SK-N-SH treated with all-trans-retinoic acid at 6 μM for 48 hours (cell line): ENCODE measurements at regions not wholly inside any gene's neighbourhood (a gene's known extent, or its start where the extent isn't known, plus 50 kb on each side); places are given as distances from the start of the nearest gene placed in this dataset.

Experiments
- ATAC-seq: fragments of 200-7000 bp; cut with Tn5 transposase; 3 replicates; pipeline ENCODE4 v1.9.1; 2020; ENCODE audit warnings: mild to moderate bottlenecking, moderate library complexity
- ARNTL ChIP-seq: fragments of 450-650 bp; formaldehyde crosslinking; IDR thresholded peaks from 2 replicates; pipeline ENCODE4 v1.5.0; 2020; ENCODE audit warnings: low read depth, mild to moderate bottlenecking, moderate library complexity, borderline replicate concordance
- BACH2 ChIP-seq: fragments of 250-450 bp; sonication (Bioruptor Pico); IDR thresholded peaks from 2 replicates; pipeline ENCODE4 v1.9.0; 2021; ENCODE audit warnings: mild to moderate bottlenecking, borderline replicate concordance
- CREB5 ChIP-seq: fragments of 250-450 bp; sonication (Bioruptor Pico); IDR thresholded peaks from 2 replicates; pipeline ENCODE4 v1.5.1; 2020; ENCODE audit warnings: low read depth, mild to moderate bottlenecking, moderate library complexity
- CSDC2 ChIP-seq: fragments of 250-450 bp; sonication (Bioruptor Pico); IDR thresholded peaks from 2 replicates; pipeline ENCODE4 v1.5.0; 2020; ENCODE audit warnings: mild to moderate bottlenecking, moderate library complexity
- CSRNP3 ChIP-seq: fragments of 250-450 bp; sonication (Bioruptor Pico); IDR thresholded peaks from 2 replicates; pipeline ENCODE4 v1.5.1; 2021; ENCODE audit warnings: mild to moderate bottlenecking, moderate library complexity
- ESRRG ChIP-seq: fragments of 250-450 bp; sonication (Bioruptor Pico); IDR thresholded peaks from 2 replicates; pipeline ENCODE4 v1.6.1; 2021; ENCODE audit warnings: mild to moderate bottlenecking
- GLIS3 ChIP-seq: fragments of 250-450 bp; sonication (Bioruptor Pico); IDR thresholded peaks from 2 replicates; pipeline ENCODE4 v1.5.0; 2020; ENCODE audit warnings: mild to moderate bottlenecking, moderate library complexity
- OSR1 ChIP-seq: fragments of 250-450 bp; sonication (Bioruptor Pico); IDR thresholded peaks from 2 replicates; pipeline ENCODE4 v1.8.0; 2022; ENCODE audit warnings: moderate library complexity, mild to moderate bottlenecking, inconsistent platforms
- PATZ1 ChIP-seq: fragments of 250-450 bp; sonication (Bioruptor Pico); IDR thresholded peaks from 2 replicates; pipeline ENCODE4 v1.8.0; 2020; ENCODE audit warnings: mild to moderate bottlenecking, moderate library complexity, borderline replicate concordance
- PPARA ChIP-seq: fragments of 250-450 bp; sonication (Bioruptor Pico); IDR thresholded peaks from 2 replicates; pipeline ENCODE4 v1.5.0; 2020; ENCODE audit warnings: mild to moderate bottlenecking, borderline replicate concordance
- RARB ChIP-seq: fragments of 250-450 bp; sonication (Bioruptor Pico); IDR thresholded peaks from 2 replicates; pipeline ENCODE4 v1.8.0; 2021; ENCODE audit warnings: mild to moderate bottlenecking, moderate library complexity
- SNAI2 ChIP-seq: fragments of 250-450 bp; sonication (Bioruptor Pico); IDR thresholded peaks from 2 replicates; pipeline ENCODE4 v1.5.0; 2020; ENCODE audit warnings: mild to moderate bottlenecking, moderate library complexity
- TCF4 ChIP-seq: fragments of 250-450 bp; sonication (Bioruptor Pico); IDR thresholded peaks from 2 replicates; pipeline ENCODE4 v1.8.0; 2021; ENCODE audit warnings: mild to moderate bottlenecking, moderate library complexity, borderline replicate concordance
- TOX ChIP-seq: fragments of 250-450 bp; sonication (Bioruptor Pico); IDR thresholded peaks from 2 replicates; pipeline ENCODE4 v1.8.0; 2021; ENCODE audit warnings: mild to moderate bottlenecking, moderate library complexity, borderline replicate concordance
- TSHZ2 ChIP-seq: fragments of 250-450 bp; sonication (Bioruptor Pico); IDR thresholded peaks from 2 replicates; pipeline ENCODE4 v1.5.0; 2020; ENCODE audit warnings: mild to moderate bottlenecking, moderate library complexity
- ZC3H10 ChIP-seq: fragments of 250-450 bp; sonication (Bioruptor Pico); IDR thresholded peaks from 2 replicates; pipeline ENCODE4 v1.5.1; 2021; ENCODE audit warnings: mild to moderate bottlenecking, moderate library complexity
- ZFP3 ChIP-seq: fragments of 250-450 bp; sonication (Bioruptor Pico); IDR thresholded peaks from 2 replicates; pipeline ENCODE4 v1.5.0; 2020; ENCODE audit warnings: mild to moderate bottlenecking, moderate library complexity
- ZFP30 ChIP-seq: fragments of 450-650 bp; formaldehyde crosslinking; IDR thresholded peaks from 2 replicates; pipeline ENCODE4 v1.5.0; 2022; ENCODE audit warnings: mild to moderate bottlenecking, moderate library complexity
- ZNF565 ChIP-seq: fragments of 450-650 bp; formaldehyde crosslinking; conservative IDR thresholded peaks from 2 replicates; pipeline ENCODE4 v1.5.0; 2020; ENCODE audit warnings: low read depth, mild to moderate bottlenecking, moderate library complexity
- ZNF70 ChIP-seq: fragments of 450-650 bp; formaldehyde crosslinking; IDR thresholded peaks from 2 replicates; pipeline ENCODE4 v1.5.0; 2020; ENCODE audit warnings: mild to moderate bottlenecking, moderate library complexity

GRCh38 chr11:110948112-110948511, 235.9 kb upstream of the ARHGAP20 start:
- ATAC-seq, result no peak
- TF ChIP-seq ZNF70 (CRISPR knock-in tag), result no peak
- no peak for TF ChIP-seq OSR1 (CRISPR knock-in tag)
- no peak for TF ChIP-seq ZFP3
- no peak for TF ChIP-seq TCF4
- no peak for TF ChIP-seq PPARA (CRISPR knock-in tag)
- no peak for TF ChIP-seq GLIS3 (CRISPR knock-in tag)
- TF ChIP-seq RARB, result no peak
- TF ChIP-seq SNAI2, result no peak
- TF ChIP-seq ZFP30, result no peak
- TF ChIP-seq CSDC2 (CRISPR knock-in tag), result no peak
- no peak for TF ChIP-seq ZC3H10 (CRISPR knock-in tag)
- TF ChIP-seq TSHZ2 (CRISPR knock-in tag), result no peak

- no peak for ATAC-seq
- TF ChIP-seq CSRNP3 (CRISPR knock-in tag) (no peak), ESRRG (CRISPR knock-in tag) (no peak), ZC3H10 (CRISPR knock-in tag) (no peak), BACH2 (no peak), PATZ1 (CRISPR knock-in tag) (no peak), ZFP3 (no peak), SNAI2 (no peak), PPARA (CRISPR knock-in tag) (no peak), ZNF565 (CRISPR knock-in tag) (no peak), CREB5 (CRISPR knock-in tag) (no peak), ZNF70 (CRISPR knock-in tag) (no peak), TOX (CRISPR knock-in tag) (no peak), RARB (no peak)
These were observed 234.9 kb upstream of the ARHGAP20 start for GRCh38 chr11:110947096-110947495.

GRCh38 chr11:110939471-110939870, 227.2 kb upstream of the ARHGAP20 start:
- TF ChIP-seq RARB (no peak), CREB5 (CRISPR knock-in tag) (no peak), GLIS3 (CRISPR knock-in tag) (no peak), ESRRG (CRISPR knock-in tag) (no peak), TSHZ2 (CRISPR knock-in tag) (no peak), CSDC2 (CRISPR knock-in tag) (no peak), CSRNP3 (CRISPR knock-in tag) (no peak), TOX (CRISPR knock-in tag) (no peak), OSR1 (CRISPR knock-in tag) (no peak), PATZ1 (CRISPR knock-in tag) (no peak), ZFP30 (no peak), ARNTL (no peak)
- TF ChIP-seq, all 23 proteins: peak for 0
- no peak for ATAC-seq
